Chondrocyte (in vitro differentiated cells): ENCODE measurements at regions not wholly inside any gene's neighbourhood (a gene's known extent, or its start where the extent isn't known, plus 50 kb on each side); places are given as distances from the start of the nearest gene placed in this dataset.

Source experiments
- DNase-seq: peaks from one replicate; pipeline ENCODE4 v3.0.0; 2021; ENCODE audit warnings: mixed read lengths, low spot score
- H3K27ac Mint-ChIP-seq: one replicate; pipeline ENCODE4 v1.8.0; 2021; ENCODE audit warnings: mild to moderate bottlenecking, moderate library complexity, mixed read lengths; ENCODE audit not compliant: unreplicated experiment
- H3K27me3 Mint-ChIP-seq: 2 replicates; pipeline ENCODE4 v1.8.0; 2021; ENCODE audit warnings: low read depth, mixed read lengths
- H3K36me3 Mint-ChIP-seq: 2 replicates; pipeline ENCODE4 v1.8.0; 2021; ENCODE audit warnings: low read depth, mixed read lengths
- H3K4me1 Mint-ChIP-seq: 2 replicates; pipeline ENCODE4 v1.8.0; 2021; ENCODE audit warnings: low read depth, mild to moderate bottlenecking, mixed read lengths
- H3K4me3 Mint-ChIP-seq: one replicate; pipeline ENCODE4 v1.8.0; 2021; ENCODE audit warnings: mild to moderate bottlenecking, moderate library complexity, mixed read lengths; ENCODE audit not compliant: unreplicated experiment
- H3K9me3 Mint-ChIP-seq: 2 replicates; pipeline ENCODE4 v1.8.0; 2021; ENCODE audit warnings: low read depth, mixed read lengths
- CTCF ChIP-seq: fragments of 200-600 bp; sonication (generic); IDR thresholded peaks from 2 replicates; pipeline ENCODE4 v1.5.0; 2021; ENCODE audit warnings: antibody characterized with exemption, mild to moderate bottlenecking, moderate library complexity

GRCh38 chr20:56995635-56996075 is 270.8 kb downstream of the BMP7 start:
- DNase-seq: no peak
- Mint-ChIP-seq H3K27ac (no peak overlapping the region), H3K36me3 (no peaks in the 10 kb centered on the region), H3K4me3 (no peak overlapping the region), H3K9me3 (peaks cover 13% of the 10 kb centered on the region), H3K4me1 (no peaks in the 10 kb centered on the region), H3K27me3 (no peaks in the 10 kb centered on the region)
- peak; percentile 76 for TF ChIP-seq CTCF

GRCh38 chr20:56996533-56996932 is 269.9 kb downstream of the BMP7 start:
- no peaks in the 10 kb centered on the region for H3K4me1 Mint-ChIP-seq
- H3K36me3 Mint-ChIP-seq: no peaks in the 10 kb centered on the region
- H3K27ac Mint-ChIP-seq: no peak overlapping the region

GRCh38 chr20:56998438-56998837 is 268.0 kb downstream of the BMP7 start:
- DNase-seq: no peak
- no peaks in the 10 kb centered on the region for H3K4me1 Mint-ChIP-seq
- no peak overlapping the region for H3K27ac Mint-ChIP-seq
- TF ChIP-seq CTCF: no peak
- H3K36me3 Mint-ChIP-seq: no peaks in the 10 kb centered on the region
- no peaks in the 10 kb centered on the region for H3K27me3 Mint-ChIP-seq
- no peak overlapping the region for H3K4me3 Mint-ChIP-seq
- peaks cover 13% of the 10 kb centered on the region for H3K9me3 Mint-ChIP-seq

More at GRCh38 chr20:56996533-56996932, 269.9 kb downstream of the BMP7 start:
- Mint-ChIP-seq H3K9me3 (peaks cover 13% of the 10 kb centered on the region), H3K27me3 (no peaks in the 10 kb centered on the region), H3K4me3 (no peak overlapping the region)
- DNase-seq: no peak
- TF ChIP-seq CTCF: no peak

- peaks cover 13% of the 10 kb centered on the region for H3K9me3 Mint-ChIP-seq
- no peak overlapping the region for H3K4me3 Mint-ChIP-seq
- no peak for DNase-seq
- no peaks in the 10 kb centered on the region for H3K27me3 Mint-ChIP-seq
- no peak for TF ChIP-seq CTCF
- no peaks in the 10 kb centered on the region for H3K4me1 Mint-ChIP-seq
- no peak overlapping the region for H3K27ac Mint-ChIP-seq
- no peaks in the 10 kb centered on the region for H3K36me3 Mint-ChIP-seq
Observed at GRCh38 chr20:57000441-57000968, 265.9 kb downstream of the BMP7 start.

GRCh38 chr20:57001126-57001767 is 265.2 kb downstream of the BMP7 start:
- no peaks in the 10 kb centered on the region for H3K4me1 Mint-ChIP-seq
- H3K36me3 Mint-ChIP-seq: no peaks in the 10 kb centered on the region
- no peak for DNase-seq
- no peak overlapping the region for H3K4me3 Mint-ChIP-seq
- H3K9me3 Mint-ChIP-seq: peaks cover 13% of the 10 kb centered on the region
- no peak for TF ChIP-seq CTCF
- no peak overlapping the region for H3K27ac Mint-ChIP-seq
- no peaks in the 10 kb centered on the region for H3K27me3 Mint-ChIP-seq
